ENCODE measurements at regions not wholly inside any gene's neighbourhood (a gene's known extent, or its start where the extent isn't known, plus 50 kb on each side); places are given as distances from the start of the nearest gene placed in this dataset.

GRCh38 chr9:108022246-108022935 lies 532.8 kb upstream of the KLF4 start:
- Histone ChIP-seq H3K9me1 (ENCODE audit: control insufficient read depth, extremely low read depth, insufficient read depth, low read length) (no peaks in the 10 kb centered on the region), H3K4me1 (ENCODE audit: control insufficient read depth, extremely low read depth, insufficient read depth, low read length) (peaks cover 17% of the 10 kb centered on the region), H3K9ac (ENCODE audit: control insufficient read depth, extremely low read depth, insufficient read depth, low read length) (no peak overlapping the region), H3K4me3 (ENCODE audit: control insufficient read depth in 2 of 3, extremely low read depth in 1 of 3, insufficient read depth in 2 of 3, low read depth in 1 of 3, low read length in 3 of 3) (no peak overlapping the region), H3K4me2 (ENCODE audit: control insufficient read depth, extremely low read depth, insufficient read depth, low read depth, low read length) (no peak overlapping the region), H3K27ac (ENCODE audit: control insufficient read depth, insufficient read depth, low read length) (no peak overlapping the region), H3K36me3 (ENCODE audit: control insufficient read depth in 2 of 2, extremely low read depth in 1 of 2, insufficient read depth in 2 of 2, low read length in 2 of 2) (no peaks in the 10 kb centered on the region), H3K9me3 (ENCODE audit: control insufficient read depth, low read depth, low read length) (no peaks in the 10 kb centered on the region), H3K79me2 (ENCODE audit: control insufficient read depth, insufficient read depth, low read length) (no peaks in the 10 kb centered on the region), H4K20me1 (ENCODE audit: control insufficient read depth, extremely low read depth, insufficient read depth, low read length) (no peaks in the 10 kb centered on the region), H2AFZ (ENCODE audit: control insufficient read depth, low read length) (no peak overlapping the region), H3K27me3 (ENCODE audit: control insufficient read depth, extremely low read depth, insufficient read depth, low read length) (no peaks in the 10 kb centered on the region)
- no peak for TF ChIP-seq EZH2 (IDR thresholded peaks at IDR 0.05; ENCODE audit: low read length)
- no peak for TF ChIP-seq CTCF (optimal IDR thresholded peaks at IDR 0.05 in 1 of 3, IDR thresholded peaks at IDR 0.05 in 1 of 3, conservative IDR thresholded peaks at IDR 0.05 in 1 of 3; ENCODE audit: extremely low read depth in 1 of 3, insufficient read depth in 2 of 3, low read length in 3 of 3)
- DNase-seq (ENCODE audit: low read depth, low spot score): no peak
- FAIRE-seq: no peak
- dilution Hi-C loops (cut with MboI; ENCODE audit: extremely low pct_ligation_motif_present, low sequenced_read_pairs): no loop called here

GRCh38 chr9:108021096-108021710 lies 531.6 kb upstream of the KLF4 start:
- H4K20me1 ChIP-seq (ENCODE audit: control insufficient read depth, extremely low read depth, insufficient read depth, low read length): no peaks in the 10 kb centered on the region
- H3K27ac ChIP-seq (ENCODE audit: control insufficient read depth, insufficient read depth, low read length): no peak overlapping the region
- H3K9ac ChIP-seq (ENCODE audit: control insufficient read depth, extremely low read depth, insufficient read depth, low read length): no peak overlapping the region
- DNase-seq (ENCODE audit: low read depth, low spot score) (no peak), FAIRE-seq (peak; percentile 5)
- H3K79me2 ChIP-seq (ENCODE audit: control insufficient read depth, insufficient read depth, low read length): no peaks in the 10 kb centered on the region
- H3K4me3 ChIP-seq (ENCODE audit: control insufficient read depth in 2 of 3, extremely low read depth in 1 of 3, insufficient read depth in 2 of 3, low read depth in 1 of 3, low read length in 3 of 3): no peak overlapping the region
- H2AFZ ChIP-seq (ENCODE audit: control insufficient read depth, low read length): no peak overlapping the region
- no peaks in the 10 kb centered on the region for H3K9me1 ChIP-seq (ENCODE audit: control insufficient read depth, extremely low read depth, insufficient read depth, low read length)
- no peaks in the 10 kb centered on the region for H3K9me3 ChIP-seq (ENCODE audit: control insufficient read depth, low read depth, low read length)
- H3K4me1 ChIP-seq (ENCODE audit: control insufficient read depth, extremely low read depth, insufficient read depth, low read length): peaks cover 21% of the 10 kb centered on the region
- TF ChIP-seq EZH2 (IDR thresholded peaks at IDR 0.05; ENCODE audit: low read length) (no peak), CTCF (optimal IDR thresholded peaks at IDR 0.05 in 1 of 3, IDR thresholded peaks at IDR 0.05 in 1 of 3, conservative IDR thresholded peaks at IDR 0.05 in 1 of 3; ENCODE audit: extremely low read depth in 1 of 3, insufficient read depth in 2 of 3, low read length in 3 of 3) (no peak)
- no peak overlapping the region for H3K4me2 ChIP-seq (ENCODE audit: control insufficient read depth, extremely low read depth, insufficient read depth, low read depth, low read length)
- dilution Hi-C loops (cut with MboI; ENCODE audit: extremely low pct_ligation_motif_present, low sequenced_read_pairs): no loop called here
- H3K27me3 ChIP-seq (ENCODE audit: control insufficient read depth, extremely low read depth, insufficient read depth, low read length): no peaks in the 10 kb centered on the region
- no peaks in the 10 kb centered on the region for H3K36me3 ChIP-seq (ENCODE audit: control insufficient read depth in 2 of 2, extremely low read depth in 1 of 2, insufficient read depth in 2 of 2, low read length in 2 of 2)

Data from keratinocyte (primary cell).